ENCODE measurements at regions not wholly inside any gene's neighbourhood (a gene's known extent, or its start where the extent isn't known, plus 50 kb on each side); places are given as distances from the start of the nearest gene placed in this dataset.

DNA sequence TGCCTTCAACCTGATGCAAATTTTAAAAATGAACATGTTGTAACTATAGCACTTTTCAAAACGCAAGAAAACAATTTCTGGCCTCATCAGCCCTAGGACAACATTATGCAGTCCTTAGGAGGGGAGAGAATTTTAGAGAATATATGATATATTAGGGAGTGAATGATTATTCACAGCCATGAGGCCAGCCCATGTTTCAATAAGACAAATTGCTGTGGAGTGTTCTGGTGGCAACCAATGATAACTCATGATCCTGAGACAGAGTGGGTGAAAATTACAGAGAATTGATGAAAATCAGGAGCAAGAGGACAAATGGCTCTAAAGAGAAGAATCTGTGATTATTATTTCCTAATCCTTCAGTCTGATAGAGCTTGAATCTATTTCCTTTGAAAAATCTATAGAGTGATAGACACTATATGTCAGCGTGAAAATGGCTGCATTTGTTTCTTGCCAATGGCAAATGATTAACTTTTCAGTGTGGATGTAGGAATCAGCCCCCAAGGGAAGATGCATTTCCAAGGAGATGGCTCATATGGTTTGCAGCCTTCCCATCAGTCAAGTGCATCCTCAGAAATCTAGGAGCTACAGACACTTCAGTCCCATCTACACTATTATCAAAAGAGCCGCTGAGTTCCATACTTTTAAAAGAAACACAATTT is 761.0 kb upstream of the ARRDC4 start:
- TF ChIP-seq, protein P1, sequence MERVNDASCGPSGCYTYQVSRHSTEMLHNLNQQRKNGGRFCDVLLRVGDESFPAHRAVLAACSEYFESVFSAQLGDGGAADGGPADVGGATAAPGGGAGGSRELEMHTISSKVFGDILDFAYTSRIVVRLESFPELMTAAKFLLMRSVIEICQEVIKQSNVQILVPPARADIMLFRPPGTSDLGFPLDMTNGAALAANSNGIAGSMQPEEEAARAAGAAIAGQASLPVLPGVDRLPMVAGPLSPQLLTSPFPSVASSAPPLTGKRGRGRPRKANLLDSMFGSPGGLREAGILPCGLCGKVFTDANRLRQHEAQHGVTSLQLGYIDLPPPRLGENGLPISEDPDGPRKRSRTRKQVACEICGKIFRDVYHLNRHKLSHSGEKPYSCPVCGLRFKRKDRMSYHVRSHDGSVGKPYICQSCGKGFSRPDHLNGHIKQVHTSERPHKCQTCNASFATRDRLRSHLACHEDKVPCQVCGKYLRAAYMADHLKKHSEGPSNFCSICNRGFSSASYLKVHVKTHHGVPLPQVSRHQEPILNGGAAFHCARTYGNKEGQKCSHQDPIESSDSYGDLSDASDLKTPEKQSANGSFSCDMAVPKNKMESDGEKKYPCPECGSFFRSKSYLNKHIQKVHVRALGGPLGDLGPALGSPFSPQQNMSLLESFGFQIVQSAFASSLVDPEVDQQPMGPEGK (CRISPR knock-in tag; IDR thresholded peaks at IDR 0.05; ENCODE audit: borderline replicate concordance): no peak
- TF ChIP-seq ZNF565 (CRISPR knock-in tag; conservative IDR thresholded peaks at IDR 0.05; ENCODE audit: low read depth) (no peak), TOX (CRISPR knock-in tag; IDR thresholded peaks at IDR 0.05; ENCODE audit: borderline replicate concordance) (no peak), ESRRG (CRISPR knock-in tag; IDR thresholded peaks at IDR 0.05) (no peak), ISL1 (CRISPR knock-in tag; IDR thresholded peaks at IDR 0.05) (no peak)
- ATAC-seq: no peak

DNA sequence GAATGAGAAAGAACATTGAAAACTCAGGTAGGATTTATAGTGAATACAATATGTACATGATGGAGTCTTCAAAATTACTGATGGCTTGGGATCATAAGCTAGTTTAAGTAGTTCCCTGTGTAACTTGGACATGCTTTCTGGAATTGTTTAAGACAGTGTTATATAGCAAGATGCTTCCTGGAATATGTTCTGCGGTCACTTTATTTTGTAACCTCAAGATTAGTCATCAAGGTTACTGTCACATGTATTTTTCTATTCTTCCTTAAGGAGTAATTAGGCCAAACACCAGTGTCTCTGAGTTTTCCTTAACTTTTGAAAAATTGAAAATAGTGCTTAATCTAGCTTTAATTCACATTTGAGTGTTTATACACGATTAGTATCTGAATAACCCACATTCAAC is 760.3 kb upstream of the ARRDC4 start:
- no peak for ATAC-seq
- TF ChIP-seq, protein P2, sequence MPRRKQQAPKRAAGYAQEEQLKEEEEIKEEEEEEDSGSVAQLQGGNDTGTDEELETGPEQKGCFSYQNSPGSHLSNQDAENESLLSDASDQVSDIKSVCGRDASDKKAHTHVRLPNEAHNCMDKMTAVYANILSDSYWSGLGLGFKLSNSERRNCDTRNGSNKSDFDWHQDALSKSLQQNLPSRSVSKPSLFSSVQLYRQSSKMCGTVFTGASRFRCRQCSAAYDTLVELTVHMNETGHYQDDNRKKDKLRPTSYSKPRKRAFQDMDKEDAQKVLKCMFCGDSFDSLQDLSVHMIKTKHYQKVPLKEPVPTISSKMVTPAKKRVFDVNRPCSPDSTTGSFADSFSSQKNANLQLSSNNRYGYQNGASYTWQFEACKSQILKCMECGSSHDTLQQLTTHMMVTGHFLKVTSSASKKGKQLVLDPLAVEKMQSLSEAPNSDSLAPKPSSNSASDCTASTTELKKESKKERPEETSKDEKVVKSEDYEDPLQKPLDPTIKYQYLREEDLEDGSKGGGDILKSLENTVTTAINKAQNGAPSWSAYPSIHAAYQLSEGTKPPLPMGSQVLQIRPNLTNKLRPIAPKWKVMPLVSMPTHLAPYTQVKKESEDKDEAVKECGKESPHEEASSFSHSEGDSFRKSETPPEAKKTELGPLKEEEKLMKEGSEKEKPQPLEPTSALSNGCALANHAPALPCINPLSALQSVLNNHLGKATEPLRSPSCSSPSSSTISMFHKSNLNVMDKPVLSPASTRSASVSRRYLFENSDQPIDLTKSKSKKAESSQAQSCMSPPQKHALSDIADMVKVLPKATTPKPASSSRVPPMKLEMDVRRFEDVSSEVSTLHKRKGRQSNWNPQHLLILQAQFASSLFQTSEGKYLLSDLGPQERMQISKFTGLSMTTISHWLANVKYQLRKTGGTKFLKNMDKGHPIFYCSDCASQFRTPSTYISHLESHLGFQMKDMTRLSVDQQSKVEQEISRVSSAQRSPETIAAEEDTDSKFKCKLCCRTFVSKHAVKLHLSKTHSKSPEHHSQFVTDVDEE (CRISPR knock-in tag; IDR thresholded peaks at IDR 0.05): no peak
- TF ChIP-seq GLIS3 (CRISPR knock-in tag; IDR thresholded peaks at IDR 0.05): no peak
- no peak for TF ChIP-seq PPARA (CRISPR knock-in tag; IDR thresholded peaks at IDR 0.05; ENCODE audit: borderline replicate concordance)
- TF ChIP-seq ZNF70 (CRISPR knock-in tag; IDR thresholded peaks at IDR 0.05): no peak
- TF ChIP-seq CSDC2 (CRISPR knock-in tag; IDR thresholded peaks at IDR 0.05): no peak
- no peak for TF ChIP-seq ARNTL (CRISPR knock-in tag; IDR thresholded peaks at IDR 0.05; ENCODE audit: borderline replicate concordance, low read depth)
- TF ChIP-seq ZC3H10 (CRISPR knock-in tag; IDR thresholded peaks at IDR 0.05): no peak
- no peak for TF ChIP-seq TOX (CRISPR knock-in tag; IDR thresholded peaks at IDR 0.05; ENCODE audit: borderline replicate concordance)
- TF ChIP-seq ZNF8 (CRISPR knock-in tag; IDR thresholded peaks at IDR 0.05): no peak
- TF ChIP-seq, protein P3, sequence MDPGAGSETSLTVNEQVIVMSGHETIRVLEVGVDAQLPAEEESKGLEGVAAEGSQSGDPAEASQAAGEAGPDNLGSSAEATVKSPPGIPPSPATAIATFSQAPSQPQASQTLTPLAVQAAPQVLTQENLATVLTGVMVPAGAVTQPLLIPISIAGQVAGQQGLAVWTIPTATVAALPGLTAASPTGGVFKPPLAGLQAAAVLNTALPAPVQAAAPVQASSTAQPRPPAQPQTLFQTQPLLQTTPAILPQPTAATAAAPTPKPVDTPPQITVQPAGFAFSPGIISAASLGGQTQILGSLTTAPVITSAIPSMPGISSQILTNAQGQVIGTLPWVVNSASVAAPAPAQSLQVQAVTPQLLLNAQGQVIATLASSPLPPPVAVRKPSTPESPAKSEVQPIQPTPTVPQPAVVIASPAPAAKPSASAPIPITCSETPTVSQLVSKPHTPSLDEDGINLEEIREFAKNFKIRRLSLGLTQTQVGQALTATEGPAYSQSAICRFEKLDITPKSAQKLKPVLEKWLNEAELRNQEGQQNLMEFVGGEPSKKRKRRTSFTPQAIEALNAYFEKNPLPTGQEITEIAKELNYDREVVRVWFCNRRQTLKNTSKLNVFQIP (CRISPR knock-in tag; IDR thresholded peaks at IDR 0.05; ENCODE audit: borderline replicate concordance, low read depth): no peak
- no peak for TF ChIP-seq ZNF565 (CRISPR knock-in tag; conservative IDR thresholded peaks at IDR 0.05; ENCODE audit: low read depth)
- TF ChIP-seq, protein P4, sequence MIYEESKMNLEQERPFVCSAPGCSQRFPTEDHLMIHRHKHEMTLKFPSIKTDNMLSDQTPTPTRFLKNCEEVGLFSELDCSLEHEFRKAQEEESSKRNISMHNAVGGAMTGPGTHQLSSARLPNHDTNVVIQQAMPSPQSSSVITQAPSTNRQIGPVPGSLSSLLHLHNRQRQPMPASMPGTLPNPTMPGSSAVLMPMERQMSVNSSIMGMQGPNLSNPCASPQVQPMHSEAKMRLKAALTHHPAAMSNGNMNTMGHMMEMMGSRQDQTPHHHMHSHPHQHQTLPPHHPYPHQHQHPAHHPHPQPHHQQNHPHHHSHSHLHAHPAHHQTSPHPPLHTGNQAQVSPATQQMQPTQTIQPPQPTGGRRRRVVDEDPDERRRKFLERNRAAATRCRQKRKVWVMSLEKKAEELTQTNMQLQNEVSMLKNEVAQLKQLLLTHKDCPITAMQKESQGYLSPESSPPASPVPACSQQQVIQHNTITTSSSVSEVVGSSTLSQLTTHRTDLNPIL (CRISPR knock-in tag; IDR thresholded peaks at IDR 0.05; ENCODE audit: low read depth): no peak

DNA sequence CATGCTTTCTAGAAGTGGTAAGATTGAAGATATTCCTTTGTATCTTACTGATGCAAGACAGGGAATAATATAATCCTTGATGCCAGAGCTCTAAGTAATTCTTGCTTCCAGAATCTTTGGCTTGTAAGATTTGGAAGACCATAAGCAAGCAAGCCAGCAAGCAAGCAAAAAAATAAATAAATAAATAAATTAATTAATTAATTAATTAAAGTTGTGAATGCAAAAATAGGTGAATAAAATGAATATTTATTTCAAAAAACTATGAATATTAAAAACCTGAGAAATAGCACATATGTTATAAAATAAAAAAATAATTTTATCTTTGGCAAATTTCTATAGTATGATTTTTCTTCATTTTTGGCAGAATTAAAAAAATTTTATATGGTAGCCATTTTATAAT is 750.2 kb upstream of the ARRDC4 start:
- no peak for ATAC-seq
- TF ChIP-seq ZC3H10 (CRISPR knock-in tag; IDR thresholded peaks at IDR 0.05) (no peak), OSR1 (CRISPR knock-in tag; IDR thresholded peaks at IDR 0.05) (no peak)
- TF ChIP-seq, protein P5, sequence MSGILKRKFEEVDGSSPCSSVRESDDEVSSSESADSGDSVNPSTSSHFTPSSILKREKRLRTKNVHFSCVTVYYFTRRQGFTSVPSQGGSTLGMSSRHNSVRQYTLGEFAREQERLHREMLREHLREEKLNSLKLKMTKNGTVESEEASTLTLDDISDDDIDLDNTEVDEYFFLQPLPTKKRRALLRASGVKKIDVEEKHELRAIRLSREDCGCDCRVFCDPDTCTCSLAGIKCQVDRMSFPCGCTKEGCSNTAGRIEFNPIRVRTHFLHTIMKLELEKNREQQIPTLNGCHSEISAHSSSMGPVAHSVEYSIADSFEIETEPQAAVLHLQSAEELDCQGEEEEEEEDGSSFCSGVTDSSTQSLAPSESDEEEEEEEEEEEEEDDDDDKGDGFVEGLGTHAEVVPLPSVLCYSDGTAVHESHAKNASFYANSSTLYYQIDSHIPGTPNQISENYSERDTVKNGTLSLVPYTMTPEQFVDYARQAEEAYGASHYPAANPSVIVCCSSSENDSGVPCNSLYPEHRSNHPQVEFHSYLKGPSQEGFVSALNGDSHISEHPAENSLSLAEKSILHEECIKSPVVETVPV (CRISPR knock-in tag; IDR thresholded peaks at IDR 0.05): no peak
- TF ChIP-seq, protein P4 (CRISPR knock-in tag; IDR thresholded peaks at IDR 0.05; ENCODE audit: low read depth): no peak

Data from SK-N-SH treated with all-trans-retinoic acid at 6 μM for 48 hours (cell line).